ENCODE measurements at regions not wholly inside any gene's neighbourhood (a gene's known extent, or its start where the extent isn't known, plus 50 kb on each side); places are given as distances from the start of the nearest gene placed in this dataset.

DNA sequence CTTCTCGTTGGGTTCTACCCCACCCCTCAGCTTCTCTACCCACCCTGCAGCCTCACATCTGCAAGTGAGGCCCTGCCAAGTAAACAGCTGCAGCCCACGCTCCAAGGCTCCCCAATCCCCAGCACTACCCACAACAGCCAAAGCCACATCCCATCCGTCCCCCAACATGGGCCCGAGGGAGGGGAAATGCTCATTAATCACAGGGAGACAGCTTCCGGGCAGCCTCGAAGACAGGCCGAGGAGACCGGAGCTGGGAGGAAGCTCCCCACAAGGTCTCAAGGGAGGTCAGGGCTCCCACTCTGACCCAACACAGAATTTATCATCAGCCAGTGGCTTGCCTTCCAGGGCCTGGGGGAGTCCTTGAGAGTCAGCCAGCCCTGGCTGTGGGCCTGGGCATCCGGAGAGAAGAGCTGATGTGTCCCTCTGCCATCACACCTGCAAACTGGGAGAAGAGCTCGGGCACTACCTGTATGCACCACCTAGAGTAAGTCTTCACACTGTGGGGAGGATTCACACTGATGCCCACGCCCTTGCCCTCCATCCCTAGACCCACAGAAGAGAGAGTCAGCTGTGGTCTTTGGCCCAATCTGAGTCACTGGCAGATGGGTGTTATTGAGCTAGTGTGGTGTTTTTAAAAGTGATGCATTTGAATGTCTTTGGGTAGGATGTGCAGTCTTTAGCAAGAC is 115.5 kb upstream of the ZMIZ1 start:
- TF ChIP-seq POLR2A (IDR thresholded peaks at IDR 0.05; ENCODE audit: borderline replicate concordance, extremely low read depth, insufficient read depth, insufficient read length) (no peak), CTCF (IDR thresholded peaks at IDR 0.05 in 2 of 3, conservative IDR thresholded peaks at IDR 0.05 in 1 of 3; ENCODE audit: borderline replicate concordance in 1 of 3, insufficient read depth in 1 of 3, low read depth in 2 of 3, low read length in 2 of 3) (no peak), ZFX (IDR thresholded peaks at IDR 0.05) (no peak), MAX (IDR thresholded peaks at IDR 0.05) (no peak), SRF (IDR thresholded peaks at IDR 0.05; ENCODE audit: low read depth) (no peak), EZH2 (IDR thresholded peaks at IDR 0.05) (no peak), JUND (IDR thresholded peaks at IDR 0.05) (no peak), EZH2phosphoT487 (IDR thresholded peaks at IDR 0.05; ENCODE audit: borderline replicate concordance) (no peak), ATF3 (IDR thresholded peaks at IDR 0.05) (no peak), EGR1 (IDR thresholded peaks at IDR 0.05; ENCODE audit: low read depth) (no peak), SIN3A (IDR thresholded peaks at IDR 0.05; ENCODE audit: low read depth) (no peak), RAD21 (IDR thresholded peaks at IDR 0.05; ENCODE audit: low read depth) (no peak), ELF1 (IDR thresholded peaks at IDR 0.05; ENCODE audit: borderline replicate concordance, low read depth) (no peak)

All from HCT116 (cell line).